ENCODE measurements at regions not wholly inside any gene's neighbourhood (a gene's known extent, or its start where the extent isn't known, plus 50 kb on each side); places are given as distances from the start of the nearest gene placed in this dataset.
"Not testable (repeated sequence)": the region's sequence is repeated elsewhere in the genome, so short reads cannot be mapped to it uniquely, and the experiment has no call there.

- no peak for DNase-seq
- no peak overlapping the region for H3K27ac Mint-ChIP-seq
- no peaks in the 10 kb centered on the region for H3K4me1 Mint-ChIP-seq
- H3K4me3 Mint-ChIP-seq, result no peak overlapping the region
- no peaks in the 10 kb centered on the region for H3K9me3 Mint-ChIP-seq
- H3K36me3 Mint-ChIP-seq, result no peaks in the 10 kb centered on the region
- H3K27me3 Mint-ChIP-seq, result no peaks in the 10 kb centered on the region
These were observed 112.6 kb downstream of the COPS8 start for GRCh38 chr2:237198164-237198855.

- DNase-seq, result no peak
- no peaks in the 10 kb centered on the region for H3K27me3 Mint-ChIP-seq
- H3K4me3 Mint-ChIP-seq, result no peak overlapping the region
- no peak overlapping the region for H3K27ac Mint-ChIP-seq
- H3K36me3 Mint-ChIP-seq, result no peaks in the 10 kb centered on the region
- no peaks in the 10 kb centered on the region for H3K4me1 Mint-ChIP-seq
- H3K9me3 Mint-ChIP-seq, result no peaks in the 10 kb centered on the region
These were observed 113.4 kb downstream of the COPS8 start for GRCh38 chr2:237199082-237199481.

GRCh38 chr2:237199577-237199976 is 113.9 kb downstream of the COPS8 start:
- H3K36me3 Mint-ChIP-seq, result no peaks in the 10 kb centered on the region
- no peaks in the 10 kb centered on the region for H3K27me3 Mint-ChIP-seq
- no peak overlapping the region for H3K27ac Mint-ChIP-seq
- no peaks in the 10 kb centered on the region for H3K9me3 Mint-ChIP-seq
- H3K4me1 Mint-ChIP-seq, result no peaks in the 10 kb centered on the region
- DNase-seq, result no peak
- no peak overlapping the region for H3K4me3 Mint-ChIP-seq

- H3K36me3 Mint-ChIP-seq, result no peaks in the 10 kb centered on the region
- no peaks in the 10 kb centered on the region for H3K4me1 Mint-ChIP-seq
- H3K9me3 Mint-ChIP-seq, result no peaks in the 10 kb centered on the region
- H3K4me3 Mint-ChIP-seq, result no peak overlapping the region
- H3K27me3 Mint-ChIP-seq, result no peaks in the 10 kb centered on the region
- H3K27ac Mint-ChIP-seq, result no peak overlapping the region
- DNase-seq, result no peak
These were observed 114.8 kb downstream of the COPS8 start for GRCh38 chr2:237200462-237200861.

GRCh38 chr2:237201461-237202287 is 116.0 kb downstream of the COPS8 start:
- Mint-ChIP-seq H3K36me3 (no peaks in the 10 kb centered on the region), H3K4me1 (no peaks in the 10 kb centered on the region), H3K27ac (no peak overlapping the region), H3K27me3 (no peaks in the 10 kb centered on the region), H3K4me3 (no peak overlapping the region), H3K9me3 (no peaks in the 10 kb centered on the region)
- no peak for DNase-seq

DNA sequence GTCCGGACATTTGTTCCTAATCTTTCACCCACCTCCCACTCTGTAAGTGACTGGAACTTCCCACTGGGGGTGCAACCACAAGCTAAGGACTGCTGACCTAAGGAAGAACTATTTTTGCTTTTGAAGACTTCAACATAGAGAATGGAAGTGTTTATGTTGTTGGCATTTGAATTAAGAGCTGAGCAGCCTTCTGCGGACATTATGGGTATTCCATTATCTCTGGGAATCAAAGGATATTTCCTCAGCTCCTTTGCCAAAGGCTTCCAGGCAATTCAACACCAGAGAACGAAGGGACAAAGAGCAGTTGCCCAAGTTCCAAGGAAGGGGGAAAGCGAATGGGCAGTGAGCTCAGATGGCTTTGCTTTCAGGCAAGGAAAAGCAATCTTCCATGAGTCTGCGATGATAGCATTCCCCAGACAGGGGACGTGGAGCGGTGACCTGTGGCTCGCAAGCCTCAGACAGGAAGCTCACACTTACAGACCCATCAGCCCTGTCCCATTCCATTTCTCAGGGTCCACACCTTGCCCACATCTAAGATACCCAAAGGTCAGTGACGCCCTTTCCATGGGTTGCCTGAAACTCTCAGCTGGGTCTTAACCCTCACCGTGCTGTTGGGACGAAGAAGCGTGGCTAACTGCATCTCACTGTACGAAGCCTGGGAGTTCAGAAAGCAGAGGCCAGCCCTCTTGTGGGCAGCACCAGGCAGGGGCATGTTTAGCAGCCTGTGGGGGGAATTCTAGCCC is 116.8 kb downstream of the COPS8 start:
- no peak overlapping the region for H3K4me3 Mint-ChIP-seq
- no peaks in the 10 kb centered on the region for H3K36me3 Mint-ChIP-seq
- H3K27ac Mint-ChIP-seq, result no peak overlapping the region
- no peaks in the 10 kb centered on the region for H3K4me1 Mint-ChIP-seq
- no peaks in the 10 kb centered on the region for H3K9me3 Mint-ChIP-seq
- DNase-seq, result no peak
- no peaks in the 10 kb centered on the region for H3K27me3 Mint-ChIP-seq

DNA sequence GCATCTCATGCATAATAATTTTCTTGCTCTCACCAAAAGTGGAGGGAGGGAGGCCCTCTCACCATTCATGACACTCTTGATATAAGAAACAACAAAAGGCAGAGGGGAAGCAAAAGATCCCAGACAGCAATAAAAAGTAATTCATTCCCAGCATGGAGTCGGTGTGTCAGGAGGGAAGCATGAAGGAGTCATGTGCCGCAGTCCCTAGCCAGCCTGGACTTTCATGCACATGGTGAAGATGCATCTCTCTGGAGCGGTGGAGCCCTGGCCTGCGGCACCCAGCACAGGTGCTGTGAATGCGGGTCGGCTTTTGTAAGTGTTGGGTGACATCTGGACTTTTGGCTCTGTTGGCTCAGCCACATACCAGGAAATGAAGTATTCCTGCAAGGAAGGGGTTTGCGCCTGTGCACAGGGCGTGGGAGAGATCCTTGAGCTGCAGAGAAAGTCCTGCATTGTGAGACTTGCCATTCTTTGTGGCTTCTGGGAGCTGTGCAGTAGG is 119.4 kb downstream of the COPS8 start:
- no peaks in the 10 kb centered on the region for H3K4me1 Mint-ChIP-seq
- H3K27ac Mint-ChIP-seq, result no peak overlapping the region
- H3K36me3 Mint-ChIP-seq, result no peaks in the 10 kb centered on the region
- H3K27me3 Mint-ChIP-seq, result peaks cover 3% of the 10 kb centered on the region
- H3K4me3 Mint-ChIP-seq, result no peak overlapping the region
- DNase-seq, result no peak
- H3K9me3 Mint-ChIP-seq, result no peaks in the 10 kb centered on the region

DNA sequence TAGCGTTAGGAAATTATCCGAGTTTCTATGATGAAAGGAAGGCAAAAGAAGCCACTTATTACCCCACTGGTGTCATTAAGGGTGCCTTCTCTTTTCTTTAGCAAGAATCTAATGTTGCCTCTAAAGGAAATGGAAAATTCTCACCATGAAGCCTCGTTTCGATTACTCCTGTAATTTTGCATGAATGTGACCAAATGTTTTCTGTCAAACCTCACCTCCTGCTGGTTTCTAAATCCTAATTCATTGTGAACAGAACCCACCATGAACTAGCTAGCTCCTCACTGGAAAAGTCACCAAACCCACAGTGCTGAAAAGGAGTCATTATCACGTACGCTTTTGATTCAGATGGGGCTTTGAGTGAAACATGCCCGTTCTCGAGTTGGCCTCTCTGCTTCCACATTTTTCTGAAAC is 119.9 kb downstream of the COPS8 start:
- H3K36me3 Mint-ChIP-seq, result no peaks in the 10 kb centered on the region
- no peak overlapping the region for H3K27ac Mint-ChIP-seq
- H3K4me3 Mint-ChIP-seq, result no peak overlapping the region

DNA sequence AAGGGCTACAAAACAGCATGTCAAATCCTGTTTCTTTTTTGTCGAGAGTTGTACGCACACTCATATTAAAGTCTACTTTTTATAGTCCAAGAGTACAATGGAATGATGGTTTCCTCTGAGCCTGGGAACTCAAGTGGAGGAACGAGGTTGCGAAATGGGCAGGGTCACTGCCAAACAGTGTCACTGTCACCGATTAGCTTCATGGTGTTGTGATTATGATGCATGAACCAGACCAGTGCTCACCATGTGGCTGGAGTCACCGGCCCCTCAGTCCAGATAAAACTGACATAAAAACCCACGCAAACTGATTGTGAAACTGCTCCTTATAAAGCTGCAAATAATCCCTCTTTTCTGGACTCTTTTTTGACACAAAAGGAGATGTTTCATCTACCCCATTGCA is 122.0 kb downstream of the COPS8 start:
- Mint-ChIP-seq H3K4me1 (no peaks in the 10 kb centered on the region), H3K9me3 (no peaks in the 10 kb centered on the region), H3K27ac (no peak overlapping the region)

More for the DNA sequence above, 119.9 kb downstream of the COPS8 start:
- H3K9me3 Mint-ChIP-seq, result no peaks in the 10 kb centered on the region
- no peaks in the 10 kb centered on the region for H3K4me1 Mint-ChIP-seq
- DNase-seq, result no peak
- H3K27me3 Mint-ChIP-seq, result peaks cover 7% of the 10 kb centered on the region

DNA sequence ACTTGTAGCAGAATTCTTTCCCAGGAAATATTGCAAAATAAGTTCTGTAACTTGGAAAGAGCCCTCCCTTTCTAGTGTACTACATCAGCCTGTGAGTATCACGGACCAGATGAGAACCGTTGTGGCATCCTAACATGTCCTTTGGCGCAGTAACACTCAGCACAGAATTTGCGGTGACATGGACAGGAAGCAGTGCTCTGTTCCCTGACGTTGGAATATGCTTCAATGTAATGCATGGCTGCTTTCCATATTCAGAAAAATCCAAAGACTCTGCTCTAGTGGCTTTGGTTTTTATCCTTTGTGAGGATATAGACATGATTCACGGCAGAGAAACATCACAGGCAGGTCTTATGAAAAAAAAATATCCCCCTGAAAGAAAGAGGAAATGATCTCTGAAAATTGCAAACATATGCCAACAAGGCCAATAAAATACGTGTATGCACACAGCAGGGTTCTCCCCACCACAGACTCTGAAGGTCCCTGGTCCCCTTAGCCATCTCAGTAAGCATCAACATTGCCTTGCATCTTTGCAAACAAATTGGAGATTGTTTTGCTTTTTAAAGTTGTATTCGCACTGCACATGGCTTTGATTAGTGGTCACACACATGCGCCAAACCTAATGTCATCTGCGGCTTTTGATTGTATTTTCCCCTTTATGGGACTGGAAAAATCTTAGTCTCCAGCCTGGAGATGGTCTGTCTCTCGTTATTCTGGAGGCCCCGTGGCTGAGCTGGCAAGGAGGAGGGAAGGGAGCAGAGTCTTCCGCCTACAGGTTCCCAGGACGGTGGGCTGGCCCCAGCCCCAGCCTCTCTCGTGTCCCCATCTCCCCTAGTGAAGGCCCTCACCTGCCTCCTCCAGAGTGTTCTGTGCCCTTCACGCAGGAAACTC is 122.9 kb downstream of the COPS8 start:
- Mint-ChIP-seq H3K4me1 (no peaks in the 10 kb centered on the region), H3K4me3 (no peak overlapping the region), H3K27me3 (peaks cover 8% of the 10 kb centered on the region), H3K36me3 (no peaks in the 10 kb centered on the region), H3K27ac (no peak overlapping the region), H3K9me3 (no peaks in the 10 kb centered on the region)
- no peak for DNase-seq

More for the DNA sequence above, 122.0 kb downstream of the COPS8 start:
- peaks cover 8% of the 10 kb centered on the region for H3K27me3 Mint-ChIP-seq
- DNase-seq, result no peak
- no peaks in the 10 kb centered on the region for H3K36me3 Mint-ChIP-seq
- no peak overlapping the region for H3K4me3 Mint-ChIP-seq

DNA sequence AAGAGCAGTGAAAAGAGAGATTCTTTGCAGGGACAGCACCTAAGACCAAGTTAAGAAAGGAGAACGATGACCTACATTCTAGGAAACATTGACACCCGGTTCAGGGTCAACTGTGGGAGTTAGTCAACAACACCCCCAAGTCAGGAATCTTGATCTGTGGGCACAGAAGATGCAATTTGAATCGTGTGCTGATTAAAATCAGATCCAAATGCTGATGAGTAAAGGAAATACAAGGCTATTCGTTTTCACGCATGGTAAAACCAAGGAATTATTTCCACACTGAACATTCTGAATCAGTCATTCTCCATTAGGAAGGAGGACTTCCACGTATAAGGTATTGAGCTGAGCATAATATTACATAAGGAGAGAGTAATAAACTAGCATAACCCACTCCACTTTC is 124.2 kb downstream of the COPS8 start:
- Mint-ChIP-seq H3K9me3 (no peaks in the 10 kb centered on the region), H3K4me1 (no peaks in the 10 kb centered on the region), H3K4me3 (no peak overlapping the region), H3K27me3 (peaks cover 8% of the 10 kb centered on the region), H3K27ac (no peak overlapping the region), H3K36me3 (no peaks in the 10 kb centered on the region)
- DNase-seq, result no peak

DNA sequence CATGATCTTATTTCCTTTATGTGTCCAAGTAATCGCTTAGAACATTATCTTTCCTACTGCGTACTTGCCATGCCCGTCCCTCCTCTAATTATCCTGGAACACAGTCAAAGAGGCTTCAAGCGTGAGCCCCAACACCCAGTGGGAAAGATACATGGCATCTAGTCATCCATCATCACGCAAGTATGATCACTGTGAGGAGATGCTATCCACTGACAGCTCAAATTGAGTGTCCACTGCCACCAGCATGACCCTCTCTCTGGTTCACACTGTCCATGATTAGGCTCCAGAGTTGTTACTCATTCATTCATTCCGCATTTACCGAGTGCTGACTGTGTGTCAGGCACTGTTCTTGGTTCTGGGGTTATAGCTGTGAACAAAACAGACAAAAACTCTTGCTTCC is 124.6 kb downstream of the COPS8 start:
- Mint-ChIP-seq H3K27ac (no peak overlapping the region), H3K4me1 (no peaks in the 10 kb centered on the region), H3K4me3 (no peak overlapping the region), H3K27me3 (peaks cover 8% of the 10 kb centered on the region), H3K36me3 (no peaks in the 10 kb centered on the region), H3K9me3 (no peaks in the 10 kb centered on the region)
- DNase-seq, result no peak

DNA sequence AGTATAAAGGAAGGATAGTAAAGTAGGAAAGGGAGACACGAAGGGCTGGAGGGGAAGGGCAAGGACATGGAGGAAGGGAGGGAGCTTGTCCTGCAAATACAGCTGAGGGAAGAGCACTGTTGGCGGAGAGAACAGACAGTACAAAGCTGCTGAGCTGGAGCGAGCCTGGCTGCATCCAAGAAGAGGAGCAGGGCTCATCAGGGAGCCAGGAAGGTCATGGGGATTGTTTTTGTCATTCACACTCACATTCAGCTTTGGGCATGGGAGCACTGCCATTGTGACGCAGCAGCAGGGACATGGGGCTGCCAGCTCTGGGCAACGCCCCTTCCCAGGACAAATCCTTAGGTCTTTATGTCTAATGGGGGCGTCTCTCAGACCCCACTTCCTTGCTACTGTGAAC is 125.1 kb downstream of the COPS8 start:
- no peaks in the 10 kb centered on the region for H3K9me3 Mint-ChIP-seq
- peaks cover 8% of the 10 kb centered on the region for H3K27me3 Mint-ChIP-seq
- no peak overlapping the region for H3K27ac Mint-ChIP-seq
- DNase-seq, result no peak
- H3K36me3 Mint-ChIP-seq, result no peaks in the 10 kb centered on the region
- H3K4me3 Mint-ChIP-seq, result no peak overlapping the region
- H3K4me1 Mint-ChIP-seq, result no peaks in the 10 kb centered on the region

- H3K36me3 Mint-ChIP-seq, H3K9me3 Mint-ChIP-seq, H3K4me1 Mint-ChIP-seq, DNase-seq, H3K27me3 Mint-ChIP-seq, H3K27ac Mint-ChIP-seq, H3K4me3 Mint-ChIP-seq: not testable (repeated sequence)
These were observed 126.9 kb downstream of the COPS8 start for GRCh38 chr2:237212356-237213279.
